H9 (cell line): ENCODE measurements at regions not wholly inside any gene's neighbourhood (a gene's known extent, or its start where the extent isn't known, plus 50 kb on each side); places are given as distances from the start of the nearest gene placed in this dataset.

Experiments used
- DNase-seq: peaks from one replicate; pipeline ENCODE4 v3.0.0-alpha.2; 2017
- H2AFZ ChIP-seq: one replicate; pipeline ENCODE4 v1.6.1; 2013; ENCODE audit warnings: mild to moderate bottlenecking, low read length, control low read depth, moderate library complexity
- H2AK5ac ChIP-seq: 2 replicates; pipeline ENCODE4 v1.6.1; 2013; ENCODE audit warnings: low read length, control low read depth, mixed read lengths; ENCODE audit not compliant: insufficient read length
- H2BK120ac ChIP-seq: one replicate; pipeline ENCODE4 v1.6.1; 2013; ENCODE audit warnings: low read depth, mild to moderate bottlenecking, low read length, control low read depth, inconsistent platforms; ENCODE audit not compliant: poor library complexity, severe bottlenecking
- H2BK12ac ChIP-seq: 2 replicates; pipeline ENCODE4 v1.6.1; 2013; ENCODE audit warnings: low read length, control low read depth, mixed read lengths, low read depth; ENCODE audit not compliant: insufficient read length
- H2BK15ac ChIP-seq: 2 replicates; pipeline ENCODE4 v1.6.1; 2013; ENCODE audit warnings: low read depth, low read length, control low read depth
- H2BK20ac ChIP-seq: one replicate; pipeline ENCODE4 v1.6.1; 2013; ENCODE audit warnings: low read depth, mild to moderate bottlenecking, low read length, control low read depth, inconsistent platforms; ENCODE audit not compliant: poor library complexity, severe bottlenecking
- H2BK5ac ChIP-seq: 2 replicates; pipeline ENCODE4 v1.6.1; 2013; ENCODE audit warnings: low read length, control low read depth, mixed read lengths; ENCODE audit not compliant: insufficient read length
- H3K14ac ChIP-seq: 2 replicates; pipeline ENCODE4 v1.6.1; 2013; ENCODE audit warnings: low read length, control low read depth; ENCODE audit not compliant: insufficient read depth
- H3K18ac ChIP-seq: 2 replicates; pipeline ENCODE4 v1.6.1; 2013; ENCODE audit warnings: low read depth, mild to moderate bottlenecking, mixed read lengths, low read length, control low read depth; ENCODE audit not compliant: insufficient read length
- H3K23ac ChIP-seq: 2 replicates; pipeline ENCODE4 v1.6.1; 2013; ENCODE audit warnings: low read length, control low read depth, mixed read lengths, low read depth; ENCODE audit not compliant: insufficient read length
- H3K23me2 ChIP-seq: 2 replicates; pipeline ENCODE4 v1.6.1; 2013; ENCODE audit warnings: low read depth, mild to moderate bottlenecking, mixed read lengths, low read length, control low read depth; ENCODE audit not compliant: insufficient read length, poor library complexity, severe bottlenecking
- H3K27ac ChIP-seq: 2 replicates; pipeline ENCODE4 v1.5.1; 2013; ENCODE audit warnings: low read length, control low read depth, mixed read lengths, low read depth; ENCODE audit not compliant: insufficient read length
- H3K27me3 ChIP-seq: 2 replicates; pipeline ENCODE4 v1.6.1; 2013; ENCODE audit warnings: low read length, control low read depth, inconsistent platforms; ENCODE audit not compliant: insufficient read depth
- H3K4ac ChIP-seq: 2 replicates; pipeline ENCODE4 v1.6.1; 2013; ENCODE audit warnings: low read depth, mild to moderate bottlenecking, control low read depth, inconsistent platforms, low read length, moderate library complexity
- H3K4me1 ChIP-seq: 2 replicates; pipeline ENCODE4 v1.6.1; 2013; ENCODE audit warnings: low read length, control low read depth, inconsistent platforms; ENCODE audit not compliant: insufficient read depth
- H3K4me2 ChIP-seq: 2 replicates; pipeline ENCODE4 v1.6.1; 2013; ENCODE audit warnings: low read length, control low read depth, mixed read lengths; ENCODE audit not compliant: insufficient read length, insufficient read depth
- H3K56ac ChIP-seq: 2 replicates; pipeline ENCODE4 v1.6.1; 2013; ENCODE audit warnings: low read depth, mild to moderate bottlenecking, mixed read lengths, low read length, control low read depth; ENCODE audit not compliant: insufficient read length
- H3K79me1 ChIP-seq: 2 replicates; pipeline ENCODE4 v1.6.1; 2013; ENCODE audit warnings: low read depth, mild to moderate bottlenecking, moderate library complexity, low read length, control low read depth, inconsistent platforms; ENCODE audit not compliant: insufficient read depth, poor library complexity, severe bottlenecking
- H3K79me2 ChIP-seq: 2 replicates; pipeline ENCODE4 v1.6.1; 2013; ENCODE audit warnings: low read length, control low read depth, inconsistent platforms; ENCODE audit not compliant: insufficient read depth
- H3K9ac ChIP-seq: 2 replicates; pipeline ENCODE4 v1.6.1; 2013; ENCODE audit warnings: low read length, control low read depth, mixed read lengths; ENCODE audit not compliant: insufficient read length; ENCODE audit errors: extremely low read depth
- H3K9me3 ChIP-seq: one replicate; pipeline ENCODE4 v1.6.1; 2013; ENCODE audit warnings: low read depth, low read length, inconsistent platforms; ENCODE audit not compliant: control insufficient read depth
- H3T11ph ChIP-seq: one replicate; pipeline ENCODE4 v1.6.1; 2013; ENCODE audit warnings: mild to moderate bottlenecking, low read length, control low read depth, inconsistent platforms
- H4K20me1 ChIP-seq: one replicate; pipeline ENCODE4 v1.6.1; 2013; ENCODE audit not compliant: control insufficient read depth, insufficient read length, insufficient read depth
- H4K5ac ChIP-seq: 2 replicates; pipeline ENCODE4 v1.6.1; 2013; ENCODE audit warnings: low read depth, mild to moderate bottlenecking, mixed read lengths, low read length, control low read depth; ENCODE audit not compliant: insufficient read length
- H4K8ac ChIP-seq: replicated peaks from 2 replicates; pipeline ENCODE4 v1.6.1; 2013; ENCODE audit warnings: low read length, control low read depth, mixed read lengths, low read depth; ENCODE audit not compliant: insufficient read length
- H4K91ac ChIP-seq: 2 replicates; pipeline ENCODE4 v1.6.1; 2013; ENCODE audit warnings: low read depth, mild to moderate bottlenecking, moderate library complexity, mixed read lengths, low read length, control low read depth; ENCODE audit not compliant: insufficient read length
- H3K27ac Mint-ChIP-seq, 3 experiments: 2 replicates in 2 of 3; 3 replicates in 1 of 3; pipeline ENCODE4 v1.8.0; 2020 to 2021; ENCODE audit warnings: mixed read lengths in 3 of 3, mild to moderate bottlenecking in 1 of 3, moderate library complexity in 1 of 3
- H3K27me3 Mint-ChIP-seq: 2 replicates; pipeline ENCODE4 v1.8.0; 2021; ENCODE audit warnings: low read depth, mild to moderate bottlenecking, moderate library complexity, mixed read lengths
- H3K36me3 Mint-ChIP-seq, 3 experiments: 2 replicates in 2 of 3; 3 replicates in 1 of 3; pipeline ENCODE4 v1.8.0; 2020 to 2021; ENCODE audit warnings: low read depth in 3 of 3, mixed read lengths in 3 of 3; ENCODE audit not compliant: insufficient read depth in 1 of 3
- H3K4me1 Mint-ChIP-seq, 2 experiments: 2 replicates each; pipeline ENCODE4 v1.8.0; 2020; ENCODE audit warnings: mixed read lengths in 2 of 2
- H3K4me3 Mint-ChIP-seq, 2 experiments: 2 replicates in 1 of 2; 3 replicates in 1 of 2; pipeline ENCODE4 v1.8.0; 2020 to 2021; ENCODE audit warnings: mild to moderate bottlenecking in 2 of 2, mixed read lengths in 2 of 2, moderate library complexity in 1 of 2
- H3K9me3 Mint-ChIP-seq, 2 experiments: 2 replicates in 1 of 2; 3 replicates in 1 of 2; pipeline ENCODE4 v1.8.0; 2020; ENCODE audit warnings: mild to moderate bottlenecking in 2 of 2, mixed read lengths in 2 of 2, moderate library complexity in 1 of 2
- WGBS: extraction: QIAGEN DNeasy Blood & Tissue Kit; methylation state at CpG from one replicate; pipeline ENCODE4 v1.1.7; 2013; ENCODE audit warnings: missing lambda C conversion rate, low lambda C conversion rate, mixed read lengths; ENCODE audit not compliant: insufficient read length; ENCODE audit errors: extremely low coverage; 5-methylcytosine and 5-hydroxymethylcytosine counted together
- TF ChIP-seq, protein P1 (sequence below): fragments of 200-600 bp; sonication (generic); conservative IDR thresholded peaks from 3 replicates; pipeline ENCODE4 v1.8.0; 2021; ENCODE audit warnings: antibody characterized with exemption, mild to moderate bottlenecking

DNA sequence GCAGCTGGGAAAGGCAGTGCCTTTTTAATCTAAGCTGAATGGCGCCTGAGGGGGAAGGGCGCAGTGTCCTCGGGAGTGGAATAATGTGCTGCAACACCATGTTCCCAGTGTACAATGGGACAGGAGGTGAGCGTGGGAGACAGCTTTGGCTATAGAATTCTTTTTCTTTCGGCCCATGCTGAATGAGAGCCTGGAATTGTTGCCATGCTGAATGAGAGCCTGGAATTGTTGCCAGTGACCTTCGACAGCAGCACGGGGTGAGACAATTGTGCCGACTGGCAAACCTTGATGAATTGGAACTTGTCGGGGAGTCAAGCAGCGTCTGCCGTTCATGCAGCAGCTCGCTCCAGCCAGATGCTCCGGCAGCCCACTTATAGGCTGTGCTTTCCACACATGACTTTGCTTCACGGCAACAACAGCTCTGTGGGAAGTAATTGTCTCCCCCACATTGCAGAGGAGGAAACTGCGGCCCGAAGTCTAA, 141.4 kb upstream of the E2F8 start:
- no peaks in the 10 kb centered on the region for H4K20me1 ChIP-seq
- no peaks in the 10 kb centered on the region for H3K23me2 ChIP-seq
- H2BK120ac ChIP-seq = no peak overlapping the region
- H3K79me1 ChIP-seq = no peaks in the 10 kb centered on the region
- H3K4ac ChIP-seq = no peak overlapping the region
- no peak overlapping the region for H4K8ac ChIP-seq
- Mint-ChIP-seq H3K36me3 (no peaks in the 10 kb centered on the region), H3K9me3 (no peaks in the 10 kb centered on the region), H3K4me1 (peaks cover 0 to 4% of the 10 kb centered on the region in 2 experiments; a peak in 3 of 4 replicates), H3K27me3 (peaks cover 8% of the 10 kb centered on the region), H3K27ac (no peak overlapping the region), H3K4me3 (no peak overlapping the region)
- no peak overlapping the region for H3K4me2 ChIP-seq
- no peak overlapping the region for H2BK20ac ChIP-seq
- no peak overlapping the region for H4K5ac ChIP-seq
- no peak overlapping the region for H4K91ac ChIP-seq
- H2AFZ ChIP-seq = no peak overlapping the region
- H2BK5ac ChIP-seq = no peak overlapping the region
- no peak overlapping the region for H2BK15ac ChIP-seq
- no peaks in the 10 kb centered on the region for H3K9me3 ChIP-seq
- H2BK12ac ChIP-seq = no peak overlapping the region
- TF ChIP-seq, protein P1, sequence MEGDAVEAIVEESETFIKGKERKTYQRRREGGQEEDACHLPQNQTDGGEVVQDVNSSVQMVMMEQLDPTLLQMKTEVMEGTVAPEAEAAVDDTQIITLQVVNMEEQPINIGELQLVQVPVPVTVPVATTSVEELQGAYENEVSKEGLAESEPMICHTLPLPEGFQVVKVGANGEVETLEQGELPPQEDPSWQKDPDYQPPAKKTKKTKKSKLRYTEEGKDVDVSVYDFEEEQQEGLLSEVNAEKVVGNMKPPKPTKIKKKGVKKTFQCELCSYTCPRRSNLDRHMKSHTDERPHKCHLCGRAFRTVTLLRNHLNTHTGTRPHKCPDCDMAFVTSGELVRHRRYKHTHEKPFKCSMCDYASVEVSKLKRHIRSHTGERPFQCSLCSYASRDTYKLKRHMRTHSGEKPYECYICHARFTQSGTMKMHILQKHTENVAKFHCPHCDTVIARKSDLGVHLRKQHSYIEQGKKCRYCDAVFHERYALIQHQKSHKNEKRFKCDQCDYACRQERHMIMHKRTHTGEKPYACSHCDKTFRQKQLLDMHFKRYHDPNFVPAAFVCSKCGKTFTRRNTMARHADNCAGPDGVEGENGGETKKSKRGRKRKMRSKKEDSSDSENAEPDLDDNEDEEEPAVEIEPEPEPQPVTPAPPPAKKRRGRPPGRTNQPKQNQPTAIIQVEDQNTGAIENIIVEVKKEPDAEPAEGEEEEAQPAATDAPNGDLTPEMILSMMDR = no peak
- H3K18ac ChIP-seq = no peak overlapping the region
- no peak overlapping the region for H3K9ac ChIP-seq
- no peaks in the 10 kb centered on the region for H3K4me1 ChIP-seq
- H3K27ac ChIP-seq = no peak overlapping the region
- H3K79me2 ChIP-seq = no peaks in the 10 kb centered on the region
- H3K56ac ChIP-seq = no peak overlapping the region
- no peak overlapping the region for H3K23ac ChIP-seq
- no peak overlapping the region for H3T11ph ChIP-seq
- no peak for DNase-seq
- no peaks in the 10 kb centered on the region for H3K27me3 ChIP-seq
- H2AK5ac ChIP-seq = no peak overlapping the region
- WGBS = no CpG with 5 or more reads among the region's 16 CpGs
- H3K14ac ChIP-seq = no peak overlapping the region
